GM12875 (cell line): ENCODE measurements at regions not wholly inside any gene's neighbourhood (a gene's known extent, or its start where the extent isn't known, plus 50 kb on each side); places are given as distances from the start of the nearest gene placed in this dataset.

Source experiments
- H3K4me3 ChIP-seq: one replicate; pipeline ENCODE4 v1.5.1; 2011; ENCODE audit warnings: low read depth, low read length, control low read depth
- CTCF ChIP-seq: IDR thresholded peaks from 2 replicates; pipeline ENCODE4 v1.5.1; 2011; ENCODE audit warnings: low read depth, mild to moderate bottlenecking, control low read depth, inconsistent platforms, low read length, moderate library complexity, borderline replicate concordance; ENCODE audit not compliant: insufficient read depth

DNA sequence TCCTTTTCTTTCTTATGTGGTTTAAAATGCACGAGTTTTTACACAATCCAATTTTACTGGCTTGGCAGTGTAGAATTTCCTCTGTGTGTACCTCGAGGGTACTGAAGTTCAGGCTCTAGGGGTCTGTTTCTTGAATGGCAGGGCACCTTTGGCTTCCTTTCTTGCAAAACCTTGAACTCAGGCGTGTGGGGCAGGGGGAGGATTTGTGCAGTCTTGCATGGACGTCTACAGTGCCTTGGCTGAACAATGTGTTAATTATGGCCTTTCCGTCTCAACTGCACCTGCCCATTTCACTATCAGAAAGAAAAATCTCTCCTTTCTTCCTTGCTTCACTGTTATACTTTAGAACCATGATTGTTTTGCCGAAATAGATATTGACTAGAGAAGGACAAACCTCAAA, 570.9 kb downstream of the INHBA start:
- TF ChIP-seq CTCF: no peak
- H3K4me3 ChIP-seq: no peak overlapping the region

DNA sequence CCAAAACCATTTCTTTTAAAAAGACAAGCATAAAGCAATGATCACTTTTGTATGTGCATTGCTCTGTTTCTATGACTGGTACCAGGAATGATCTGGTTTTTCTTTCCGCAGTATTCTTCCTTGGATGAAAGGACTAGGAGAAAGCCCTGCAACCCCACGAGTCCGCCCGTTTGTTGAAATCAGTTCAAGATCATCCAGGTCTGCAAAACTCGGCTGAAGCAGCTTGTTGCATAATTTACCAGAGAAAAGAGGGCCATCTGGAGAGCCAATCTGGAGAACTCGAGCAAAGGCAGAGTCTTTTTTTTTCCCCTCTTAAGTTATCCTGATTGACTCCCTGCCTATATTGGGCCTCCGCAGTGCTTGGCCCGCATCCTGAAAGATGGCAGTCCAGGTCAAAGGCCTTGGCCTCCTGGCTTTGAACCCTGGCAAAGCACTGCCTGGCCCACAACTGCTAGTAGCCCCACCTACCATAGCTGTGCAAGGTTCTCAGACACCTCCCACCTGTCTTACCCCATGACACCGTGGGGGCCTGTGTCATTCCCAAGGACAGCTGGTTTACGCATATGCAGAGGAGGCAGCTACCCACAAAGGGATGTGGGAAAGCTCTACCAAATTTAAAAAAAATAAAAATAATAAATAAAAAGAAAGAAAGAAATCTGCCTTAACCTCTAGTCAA, 572.2 kb downstream of the INHBA start:
- no peak overlapping the region for H3K4me3 ChIP-seq
- TF ChIP-seq CTCF: no peak

- no peak for TF ChIP-seq CTCF
- H3K4me3 ChIP-seq: no peak overlapping the region
Measured at GRCh38 chr7:41130086-41130485, 572.8 kb downstream of the INHBA start.

DNA sequence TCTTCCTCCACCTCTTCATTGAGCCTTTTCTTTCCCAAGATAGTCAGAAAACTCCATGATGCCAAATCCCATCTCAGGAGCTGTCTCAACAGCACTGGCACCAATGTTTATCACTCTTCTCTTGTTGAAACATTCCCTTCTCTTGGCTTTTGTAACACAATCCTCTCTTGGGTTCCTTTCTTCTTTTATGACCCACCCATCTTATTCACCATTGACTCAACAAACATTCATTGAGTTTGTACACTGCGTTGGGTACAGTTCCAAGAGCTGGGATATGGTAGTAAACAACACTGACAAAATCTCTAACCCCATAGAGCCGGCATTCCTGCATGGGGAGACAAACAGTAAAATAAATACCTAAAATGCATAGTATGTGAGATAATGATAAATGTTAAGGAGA, 577.5 kb downstream of the INHBA start:
- no peak for TF ChIP-seq CTCF

DNA sequence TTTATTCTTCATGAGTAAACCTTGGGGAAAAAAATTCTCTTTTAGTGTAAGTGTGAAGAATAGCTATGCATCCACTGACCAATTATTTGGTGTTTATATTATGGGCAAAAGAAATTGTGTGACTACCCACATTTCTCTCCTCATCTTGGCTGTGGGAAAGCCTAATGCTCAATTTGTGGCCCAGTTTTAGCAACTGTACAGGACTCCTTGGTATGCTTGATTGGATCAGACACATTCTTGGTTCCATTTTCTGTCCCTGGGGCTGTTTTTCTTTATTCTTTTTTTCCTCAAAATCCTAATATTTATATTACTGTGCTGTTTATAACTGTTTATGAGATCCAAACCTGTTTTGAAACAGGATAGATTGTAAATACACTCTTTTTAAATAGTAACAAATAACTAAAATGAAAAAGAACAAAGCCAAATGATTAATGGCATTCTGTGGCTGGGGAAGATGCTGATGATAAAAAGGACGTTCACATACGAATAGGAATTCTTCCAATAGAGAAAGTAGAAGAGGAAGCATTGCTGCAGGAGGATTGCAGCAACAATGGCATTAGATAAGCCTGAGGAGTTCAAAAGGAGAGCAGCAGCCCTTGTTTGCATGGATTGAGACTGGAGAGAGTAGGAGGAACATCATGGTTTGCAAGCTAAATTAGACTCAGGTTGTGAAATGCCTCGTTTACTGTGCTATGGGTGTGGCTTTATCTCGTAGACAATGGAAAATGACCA, 580.5 kb downstream of the INHBA start:
- no peak for TF ChIP-seq CTCF
- H3K4me3 ChIP-seq: no peak overlapping the region

More for the DNA sequence above, 577.5 kb downstream of the INHBA start:
- H3K4me3 ChIP-seq: no peak overlapping the region

DNA sequence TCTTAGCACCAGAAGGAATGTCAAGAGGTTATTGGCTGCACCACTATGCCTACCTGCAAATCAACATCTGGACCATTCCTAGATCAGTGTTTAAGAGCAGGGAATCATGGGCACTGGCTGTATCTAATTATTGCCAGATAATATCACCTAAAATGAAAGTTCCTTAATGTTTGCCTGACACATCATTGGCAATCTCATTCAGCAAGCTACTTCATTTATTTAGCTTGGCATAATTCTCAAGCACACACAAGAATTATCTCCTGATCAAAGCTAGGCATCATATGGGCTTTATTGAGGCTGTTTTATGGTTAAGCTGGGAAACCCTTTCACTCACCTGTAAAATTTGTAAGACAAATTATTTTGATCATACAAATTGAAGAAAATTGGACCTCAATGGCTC, 581.7 kb downstream of the INHBA start:
- no peak overlapping the region for H3K4me3 ChIP-seq
- TF ChIP-seq CTCF: no peak

DNA sequence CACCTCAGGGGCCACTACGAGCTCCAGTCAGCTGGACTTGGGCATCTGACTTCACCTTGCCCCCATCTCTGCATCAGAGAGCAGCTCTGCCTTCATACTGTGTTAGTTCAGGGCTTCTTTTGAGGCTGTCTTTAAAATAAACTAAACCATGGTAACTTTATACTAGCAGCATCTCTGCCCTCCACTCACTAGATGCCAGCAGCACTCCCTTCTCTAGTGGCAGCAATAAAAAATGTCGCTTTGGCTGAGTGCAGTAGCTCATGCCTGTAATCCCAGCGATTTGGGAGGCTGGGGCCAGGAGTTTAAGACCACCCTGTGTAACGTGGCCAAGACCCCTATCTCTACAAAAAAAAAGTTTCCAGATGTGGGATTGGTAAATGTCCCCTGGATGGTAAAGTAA, 584.4 kb downstream of the INHBA start:
- no peak overlapping the region for H3K4me3 ChIP-seq
- no peak for TF ChIP-seq CTCF
